ENCODE measurements at regions not wholly inside any gene's neighbourhood (a gene's known extent, or its start where the extent isn't known, plus 50 kb on each side); places are given as distances from the start of the nearest gene placed in this dataset.

GRCh38 chr6:15077961-15078360 is 167.9 kb upstream of the JARID2 start:
- Histone ChIP-seq H3K27ac (ENCODE audit: low read length) (no peak overlapping the region), H3K36me3 (ENCODE audit: control insufficient read depth, low read depth, low read length) (no peaks in the 10 kb centered on the region), H3K4me3 (ENCODE audit: low read length) (no peak overlapping the region), H3K9me3 (ENCODE audit: control insufficient read depth, low read depth, low read length) (no peaks in the 10 kb centered on the region), H3K27me3 (ENCODE audit: control insufficient read depth, insufficient read depth, low read length) (no peaks in the 10 kb centered on the region), H3K4me1 (ENCODE audit: control insufficient read depth, low read depth, low read length) (peaks cover 11% of the 10 kb centered on the region), H3K9ac (ENCODE audit: low read length) (no peak overlapping the region)

- H3K27ac ChIP-seq (ENCODE audit: low read length) = no peak overlapping the region
- H3K9me3 ChIP-seq (ENCODE audit: control insufficient read depth, low read depth, low read length) = no peaks in the 10 kb centered on the region
- H3K9ac ChIP-seq (ENCODE audit: low read length) = no peak overlapping the region
- H3K27me3 ChIP-seq (ENCODE audit: control insufficient read depth, insufficient read depth, low read length) = no peaks in the 10 kb centered on the region
- H3K4me3 ChIP-seq (ENCODE audit: low read length) = no peak overlapping the region
- H3K36me3 ChIP-seq (ENCODE audit: control insufficient read depth, low read depth, low read length) = no peaks in the 10 kb centered on the region
- H3K4me1 ChIP-seq (ENCODE audit: control insufficient read depth, low read depth, low read length) = peaks cover 11% of the 10 kb centered on the region
These were observed 166.5 kb upstream of the JARID2 start for GRCh38 chr6:15079288-15079817.

- Histone ChIP-seq H3K9me3 (ENCODE audit: control insufficient read depth, low read depth, low read length) (no peaks in the 10 kb centered on the region), H3K27me3 (ENCODE audit: control insufficient read depth, insufficient read depth, low read length) (no peaks in the 10 kb centered on the region), H3K4me1 (ENCODE audit: control insufficient read depth, low read depth, low read length) (peaks cover 11% of the 10 kb centered on the region), H3K27ac (ENCODE audit: low read length) (no peak overlapping the region), H3K4me3 (ENCODE audit: low read length) (no peak overlapping the region), H3K36me3 (ENCODE audit: control insufficient read depth, low read depth, low read length) (no peaks in the 10 kb centered on the region), H3K9ac (ENCODE audit: low read length) (no peak overlapping the region)
These were observed 165.0 kb upstream of the JARID2 start for GRCh38 chr6:15080895-15081294.

GRCh38 chr6:15081447-15081846 is 164.4 kb upstream of the JARID2 start:
- Histone ChIP-seq H3K9ac (ENCODE audit: low read length) (no peak overlapping the region), H3K4me3 (ENCODE audit: low read length) (no peak overlapping the region), H3K36me3 (ENCODE audit: control insufficient read depth, low read depth, low read length) (no peaks in the 10 kb centered on the region), H3K4me1 (ENCODE audit: control insufficient read depth, low read depth, low read length) (peaks cover 11% of the 10 kb centered on the region), H3K9me3 (ENCODE audit: control insufficient read depth, low read depth, low read length) (no peaks in the 10 kb centered on the region), H3K27ac (ENCODE audit: low read length) (no peak overlapping the region), H3K27me3 (ENCODE audit: control insufficient read depth, insufficient read depth, low read length) (no peaks in the 10 kb centered on the region)

- Histone ChIP-seq H3K4me3 (ENCODE audit: low read length) (no peak overlapping the region), H3K36me3 (ENCODE audit: control insufficient read depth, low read depth, low read length) (no peaks in the 10 kb centered on the region), H3K27me3 (ENCODE audit: control insufficient read depth, insufficient read depth, low read length) (no peaks in the 10 kb centered on the region), H3K4me1 (ENCODE audit: control insufficient read depth, low read depth, low read length) (peaks cover 5% of the 10 kb centered on the region), H3K9me3 (ENCODE audit: control insufficient read depth, low read depth, low read length) (no peaks in the 10 kb centered on the region), H3K27ac (ENCODE audit: low read length) (no peak overlapping the region), H3K9ac (ENCODE audit: low read length) (no peak overlapping the region)
These were observed 163.2 kb upstream of the JARID2 start for GRCh38 chr6:15082708-15083107.

GRCh38 chr6:15086348-15087158 is 159.3 kb upstream of the JARID2 start:
- Histone ChIP-seq H3K9me3 (ENCODE audit: control insufficient read depth, low read depth, low read length) (no peaks in the 10 kb centered on the region), H3K4me3 (ENCODE audit: low read length) (no peak overlapping the region), H3K27me3 (ENCODE audit: control insufficient read depth, insufficient read depth, low read length) (no peaks in the 10 kb centered on the region), H3K4me1 (ENCODE audit: control insufficient read depth, low read depth, low read length) (no peaks in the 10 kb centered on the region), H3K9ac (ENCODE audit: low read length) (no peak overlapping the region), H3K36me3 (ENCODE audit: control insufficient read depth, low read depth, low read length) (no peaks in the 10 kb centered on the region), H3K27ac (ENCODE audit: low read length) (no peak overlapping the region)

GRCh38 chr6:15087186-15087589 is 158.7 kb upstream of the JARID2 start:
- H3K36me3 ChIP-seq (ENCODE audit: control insufficient read depth, low read depth, low read length) = no peaks in the 10 kb centered on the region
- H3K4me1 ChIP-seq (ENCODE audit: control insufficient read depth, low read depth, low read length) = no peaks in the 10 kb centered on the region
- H3K27ac ChIP-seq (ENCODE audit: low read length) = no peak overlapping the region
- no peaks in the 10 kb centered on the region for H3K9me3 ChIP-seq (ENCODE audit: control insufficient read depth, low read depth, low read length)
- H3K4me3 ChIP-seq (ENCODE audit: low read length) = no peak overlapping the region
- H3K9ac ChIP-seq (ENCODE audit: low read length) = no peak overlapping the region
- H3K27me3 ChIP-seq (ENCODE audit: control insufficient read depth, insufficient read depth, low read length) = no peaks in the 10 kb centered on the region

- no peaks in the 10 kb centered on the region for H3K36me3 ChIP-seq (ENCODE audit: control insufficient read depth, low read depth, low read length)
- no peaks in the 10 kb centered on the region for H3K9me3 ChIP-seq (ENCODE audit: control insufficient read depth, low read depth, low read length)
- H3K27ac ChIP-seq (ENCODE audit: low read length) = no peak overlapping the region
- H3K27me3 ChIP-seq (ENCODE audit: control insufficient read depth, insufficient read depth, low read length) = no peaks in the 10 kb centered on the region
- no peaks in the 10 kb centered on the region for H3K4me1 ChIP-seq (ENCODE audit: control insufficient read depth, low read depth, low read length)
- H3K4me3 ChIP-seq (ENCODE audit: low read length) = no peak overlapping the region
- no peak overlapping the region for H3K9ac ChIP-seq (ENCODE audit: low read length)
These were observed 156.8 kb upstream of the JARID2 start for GRCh38 chr6:15088904-15089568.

GRCh38 chr6:15089569-15090144 is 156.2 kb upstream of the JARID2 start:
- Histone ChIP-seq H3K4me1 (ENCODE audit: control insufficient read depth, low read depth, low read length) (no peaks in the 10 kb centered on the region), H3K4me3 (ENCODE audit: low read length) (no peak overlapping the region), H3K27ac (ENCODE audit: low read length) (no peak overlapping the region), H3K27me3 (ENCODE audit: control insufficient read depth, insufficient read depth, low read length) (no peaks in the 10 kb centered on the region), H3K9me3 (ENCODE audit: control insufficient read depth, low read depth, low read length) (no peaks in the 10 kb centered on the region), H3K9ac (ENCODE audit: low read length) (no peak overlapping the region), H3K36me3 (ENCODE audit: control insufficient read depth, low read depth, low read length) (no peaks in the 10 kb centered on the region)

- Histone ChIP-seq H3K27me3 (ENCODE audit: control insufficient read depth, insufficient read depth, low read length) (no peaks in the 10 kb centered on the region), H3K4me1 (ENCODE audit: control insufficient read depth, low read depth, low read length) (no peaks in the 10 kb centered on the region), H3K27ac (ENCODE audit: low read length) (no peak overlapping the region), H3K36me3 (ENCODE audit: control insufficient read depth, low read depth, low read length) (no peaks in the 10 kb centered on the region), H3K9me3 (ENCODE audit: control insufficient read depth, low read depth, low read length) (no peaks in the 10 kb centered on the region), H3K9ac (ENCODE audit: low read length) (no peak overlapping the region), H3K4me3 (ENCODE audit: low read length) (no peak overlapping the region)
These were observed 155.7 kb upstream of the JARID2 start for GRCh38 chr6:15090145-15090579.

GRCh38 chr6:15090745-15091384 is 155.0 kb upstream of the JARID2 start:
- H3K4me1 ChIP-seq (ENCODE audit: control insufficient read depth, low read depth, low read length) = no peaks in the 10 kb centered on the region
- no peaks in the 10 kb centered on the region for H3K36me3 ChIP-seq (ENCODE audit: control insufficient read depth, low read depth, low read length)
- H3K27ac ChIP-seq (ENCODE audit: low read length) = no peak overlapping the region
- no peak overlapping the region for H3K4me3 ChIP-seq (ENCODE audit: low read length)
- H3K9ac ChIP-seq (ENCODE audit: low read length) = no peak overlapping the region
- no peaks in the 10 kb centered on the region for H3K27me3 ChIP-seq (ENCODE audit: control insufficient read depth, insufficient read depth, low read length)
- H3K9me3 ChIP-seq (ENCODE audit: control insufficient read depth, low read depth, low read length) = no peaks in the 10 kb centered on the region

All from iPS-18a (cell line).